ENCODE measurements at regions not wholly inside any gene's neighbourhood (a gene's known extent, or its start where the extent isn't known, plus 50 kb on each side); places are given as distances from the start of the nearest gene placed in this dataset.

DNA sequence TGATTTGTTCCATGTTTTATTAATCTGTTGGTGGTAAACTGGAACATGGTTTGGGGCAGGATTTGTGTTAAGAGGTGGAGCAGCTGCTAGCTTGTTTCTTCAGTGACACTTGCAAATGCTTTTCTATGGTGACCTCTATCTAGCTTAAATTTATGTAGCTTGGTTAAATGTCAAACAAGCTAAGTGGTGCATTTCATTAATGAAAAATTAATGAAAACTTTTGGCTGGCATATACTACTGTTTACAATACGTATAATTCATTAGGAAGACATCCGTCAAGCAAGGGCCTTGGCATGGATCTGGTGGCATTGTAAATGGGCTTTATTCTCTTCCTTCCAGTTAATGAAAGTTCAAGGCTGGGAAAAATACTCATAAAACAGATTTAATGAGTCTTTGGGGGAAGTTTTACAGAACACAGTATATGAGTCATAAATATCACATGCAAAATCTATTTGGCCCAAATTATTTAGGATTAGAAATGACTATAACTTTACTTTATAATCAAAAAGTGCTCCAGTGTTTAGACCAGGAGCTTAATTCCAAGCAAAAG is 807.7 kb upstream of the SEL1L start:
- Mint-ChIP-seq H3K27me3 (ENCODE audit: low read depth) (no peaks in the 10 kb centered on the region), H3K4me1 (peaks cover 4% of the 10 kb centered on the region), H3K4me3 (no peak overlapping the region), H3K36me3 (ENCODE audit: low read depth) (no peaks in the 10 kb centered on the region), H3K27ac (peak overlapping the region in 1 of 3 experiments; percentile 40), H3K9me3 (no peaks in the 10 kb centered on the region)
- TF ChIP-seq, protein P1, sequence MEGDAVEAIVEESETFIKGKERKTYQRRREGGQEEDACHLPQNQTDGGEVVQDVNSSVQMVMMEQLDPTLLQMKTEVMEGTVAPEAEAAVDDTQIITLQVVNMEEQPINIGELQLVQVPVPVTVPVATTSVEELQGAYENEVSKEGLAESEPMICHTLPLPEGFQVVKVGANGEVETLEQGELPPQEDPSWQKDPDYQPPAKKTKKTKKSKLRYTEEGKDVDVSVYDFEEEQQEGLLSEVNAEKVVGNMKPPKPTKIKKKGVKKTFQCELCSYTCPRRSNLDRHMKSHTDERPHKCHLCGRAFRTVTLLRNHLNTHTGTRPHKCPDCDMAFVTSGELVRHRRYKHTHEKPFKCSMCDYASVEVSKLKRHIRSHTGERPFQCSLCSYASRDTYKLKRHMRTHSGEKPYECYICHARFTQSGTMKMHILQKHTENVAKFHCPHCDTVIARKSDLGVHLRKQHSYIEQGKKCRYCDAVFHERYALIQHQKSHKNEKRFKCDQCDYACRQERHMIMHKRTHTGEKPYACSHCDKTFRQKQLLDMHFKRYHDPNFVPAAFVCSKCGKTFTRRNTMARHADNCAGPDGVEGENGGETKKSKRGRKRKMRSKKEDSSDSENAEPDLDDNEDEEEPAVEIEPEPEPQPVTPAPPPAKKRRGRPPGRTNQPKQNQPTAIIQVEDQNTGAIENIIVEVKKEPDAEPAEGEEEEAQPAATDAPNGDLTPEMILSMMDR (IDR thresholded peaks at IDR 0.05; ENCODE audit: unreplicated experiment in 3 of 3): no peak

GRCh38 chr14:82342596-82342995 is 808.9 kb upstream of the SEL1L start:
- TF ChIP-seq, protein P1 (IDR thresholded peaks at IDR 0.05; ENCODE audit: unreplicated experiment in 3 of 3): no peak
- Mint-ChIP-seq H3K36me3 (ENCODE audit: low read depth) (no peaks in the 10 kb centered on the region), H3K4me3 (no peak overlapping the region), H3K27ac (peak overlapping the region in 1 of 3 experiments; percentile 41), H3K9me3 (no peaks in the 10 kb centered on the region), H3K4me1 (peaks cover 4% of the 10 kb centered on the region), H3K27me3 (ENCODE audit: low read depth) (no peaks in the 10 kb centered on the region)

- TF ChIP-seq, protein P1 (IDR thresholded peaks at IDR 0.05; ENCODE audit: unreplicated experiment in 3 of 3): no peak
- Mint-ChIP-seq H3K9me3 (no peaks in the 10 kb centered on the region), H3K36me3 (ENCODE audit: low read depth) (no peaks in the 10 kb centered on the region), H3K4me3 (no peak overlapping the region), H3K4me1 (no peaks in the 10 kb centered on the region), H3K27ac (no peak overlapping the region), H3K27me3 (ENCODE audit: low read depth) (no peaks in the 10 kb centered on the region)
These were observed 811.5 kb upstream of the SEL1L start for GRCh38 chr14:82345184-82345583.

DNA sequence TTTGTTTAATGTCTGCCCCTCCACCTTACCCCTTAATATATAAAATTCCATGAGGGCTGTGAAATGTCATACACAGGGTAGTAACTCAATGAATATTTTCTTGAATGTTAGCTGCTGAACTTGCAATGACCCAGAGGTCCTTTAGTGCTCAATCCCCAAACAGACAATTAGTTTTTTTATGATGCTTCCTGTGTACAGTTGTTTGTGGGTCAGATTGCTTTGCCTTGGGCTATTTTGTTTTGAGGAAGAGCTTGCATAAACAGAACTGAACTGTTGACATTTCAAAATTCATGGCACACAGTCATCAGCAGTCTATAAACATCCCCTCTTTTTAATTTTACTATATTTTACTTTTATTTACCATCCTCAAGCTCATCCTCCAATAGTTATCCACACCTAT is 820.5 kb upstream of the SEL1L start:
- Mint-ChIP-seq H3K27me3 (ENCODE audit: low read depth) (no peaks in the 10 kb centered on the region), H3K4me3 (no peak overlapping the region), H3K9me3 (peaks cover 5% of the 10 kb centered on the region), H3K27ac (no peak overlapping the region), H3K36me3 (ENCODE audit: low read depth) (no peaks in the 10 kb centered on the region), H3K4me1 (no peaks in the 10 kb centered on the region)
- TF ChIP-seq, protein P1 (IDR thresholded peaks at IDR 0.05; ENCODE audit: unreplicated experiment in 3 of 3): no peak

- no peaks in the 10 kb centered on the region for H3K36me3 Mint-ChIP-seq (ENCODE audit: low read depth)
- TF ChIP-seq, protein P1 (IDR thresholded peaks at IDR 0.05; ENCODE audit: unreplicated experiment in 3 of 3): no peak
- H3K4me1 Mint-ChIP-seq: no peaks in the 10 kb centered on the region
- no peaks in the 10 kb centered on the region for H3K9me3 Mint-ChIP-seq
- no peak overlapping the region for H3K27ac Mint-ChIP-seq
- H3K27me3 Mint-ChIP-seq (ENCODE audit: low read depth): no peaks in the 10 kb centered on the region
- H3K4me3 Mint-ChIP-seq: no peak overlapping the region
These were observed 825.5 kb upstream of the SEL1L start for GRCh38 chr14:82359201-82359600.

DNA sequence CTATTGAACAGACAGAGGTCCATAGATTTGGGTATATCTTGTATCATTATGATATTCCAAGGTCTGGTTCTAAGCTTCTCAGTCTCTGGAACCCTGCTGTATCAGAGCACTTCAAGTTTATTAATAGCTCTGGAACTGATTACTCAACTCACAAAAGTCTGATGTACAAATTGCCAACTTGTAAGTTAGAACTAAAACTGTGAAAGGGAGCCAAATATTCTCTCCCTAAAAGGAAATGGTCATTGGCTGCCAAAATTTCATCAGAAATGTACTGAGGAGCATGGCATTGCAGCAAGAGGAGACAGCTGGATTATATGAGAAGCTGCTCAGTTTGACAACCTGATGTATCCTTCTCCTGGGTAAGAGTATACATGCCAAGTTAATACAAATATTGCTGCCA is 828.8 kb upstream of the SEL1L start:
- H3K4me1 Mint-ChIP-seq: no peaks in the 10 kb centered on the region
- H3K4me3 Mint-ChIP-seq: no peak overlapping the region
- H3K27ac Mint-ChIP-seq: no peak overlapping the region
- TF ChIP-seq, protein P1 (IDR thresholded peaks at IDR 0.05; ENCODE audit: unreplicated experiment in 3 of 3): no peak
- no peaks in the 10 kb centered on the region for H3K36me3 Mint-ChIP-seq (ENCODE audit: low read depth)
- H3K27me3 Mint-ChIP-seq (ENCODE audit: low read depth): no peaks in the 10 kb centered on the region
- H3K9me3 Mint-ChIP-seq: no peaks in the 10 kb centered on the region
